MM.1S (cell line): ENCODE measurements at regions not wholly inside any gene's neighbourhood (a gene's known extent, or its start where the extent isn't known, plus 50 kb on each side); places are given as distances from the start of the nearest gene placed in this dataset.

Experiments
- EZH2 ChIP-seq: fragments of 300-600 bp; sonication (generic); optimal IDR thresholded peaks from 2 replicates; pipeline ENCODE3; 2017; ENCODE audit warnings: low read depth, mild to moderate bottlenecking, antibody characterized with exemption, low read length, mixed read lengths
- TF ChIP-seq, protein P1 (sequence below): fragments of 300-600 bp; sonication (generic); IDR thresholded peaks from 2 replicates; pipeline ENCODE4 v1.5.1; 2016; ENCODE audit warnings: antibody characterized with exemption, low read length, mixed read lengths

DNA sequence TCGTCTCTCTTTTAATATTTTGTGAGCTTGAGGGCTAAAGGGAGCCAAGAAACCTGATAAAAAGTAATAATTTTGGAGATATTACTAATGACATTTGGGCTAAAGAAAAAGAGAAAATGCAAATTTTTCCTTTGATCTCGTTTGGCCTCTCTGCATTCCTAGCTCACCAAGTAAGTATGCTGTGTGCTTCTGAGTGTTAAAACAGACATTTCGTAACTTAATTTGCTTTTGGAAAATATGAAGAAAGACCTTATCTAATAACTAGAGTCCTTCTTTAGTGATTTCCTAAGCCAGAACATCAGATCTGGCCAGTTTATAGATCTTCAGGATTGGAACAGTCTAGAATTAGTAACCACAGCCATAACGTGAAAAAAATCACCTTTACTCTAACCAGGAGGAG is 872.9 kb upstream of the SLC35B3 start:
- TF ChIP-seq, protein P1, sequence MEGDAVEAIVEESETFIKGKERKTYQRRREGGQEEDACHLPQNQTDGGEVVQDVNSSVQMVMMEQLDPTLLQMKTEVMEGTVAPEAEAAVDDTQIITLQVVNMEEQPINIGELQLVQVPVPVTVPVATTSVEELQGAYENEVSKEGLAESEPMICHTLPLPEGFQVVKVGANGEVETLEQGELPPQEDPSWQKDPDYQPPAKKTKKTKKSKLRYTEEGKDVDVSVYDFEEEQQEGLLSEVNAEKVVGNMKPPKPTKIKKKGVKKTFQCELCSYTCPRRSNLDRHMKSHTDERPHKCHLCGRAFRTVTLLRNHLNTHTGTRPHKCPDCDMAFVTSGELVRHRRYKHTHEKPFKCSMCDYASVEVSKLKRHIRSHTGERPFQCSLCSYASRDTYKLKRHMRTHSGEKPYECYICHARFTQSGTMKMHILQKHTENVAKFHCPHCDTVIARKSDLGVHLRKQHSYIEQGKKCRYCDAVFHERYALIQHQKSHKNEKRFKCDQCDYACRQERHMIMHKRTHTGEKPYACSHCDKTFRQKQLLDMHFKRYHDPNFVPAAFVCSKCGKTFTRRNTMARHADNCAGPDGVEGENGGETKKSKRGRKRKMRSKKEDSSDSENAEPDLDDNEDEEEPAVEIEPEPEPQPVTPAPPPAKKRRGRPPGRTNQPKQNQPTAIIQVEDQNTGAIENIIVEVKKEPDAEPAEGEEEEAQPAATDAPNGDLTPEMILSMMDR: no peak
- no peak for TF ChIP-seq EZH2
